ENCODE measurements at regions not wholly inside any gene's neighbourhood (a gene's known extent, or its start where the extent isn't known, plus 50 kb on each side); places are given as distances from the start of the nearest gene placed in this dataset.
"Not testable (repeated sequence)": the region's sequence is repeated elsewhere in the genome, so short reads cannot be mapped to it uniquely, and the experiment has no call there.

GRCh38 chr9:73219985-73220626 lies 68.4 kb downstream of the ANXA1 start:
- DNase-seq, result no peak

GRCh38 chr9:73223594-73223993 lies 71.9 kb downstream of the ANXA1 start:
- peak in 1 of 2 experiments; percentile 1 for DNase-seq

GRCh38 chr9:73229543-73229942 lies 77.9 kb downstream of the ANXA1 start:
- DNase-seq, result no peak

- no peak for DNase-seq
Measured at GRCh38 chr9:73230251-73230650, 78.6 kb downstream of the ANXA1 start.

GRCh38 chr9:73231203-73231602 lies 79.5 kb downstream of the ANXA1 start:
- no peak for DNase-seq

- no peak for DNase-seq
Measured at GRCh38 chr9:73233359-73234007, 81.8 kb downstream of the ANXA1 start.

- no peak for DNase-seq
Measured at GRCh38 chr9:73234008-73234360, 82.3 kb downstream of the ANXA1 start.

GRCh38 chr9:73237140-73237539 lies 85.5 kb downstream of the ANXA1 start:
- DNase-seq, result no peak

GRCh38 chr9:73239570-73240265 lies 88.1 kb downstream of the ANXA1 start:
- no peak for DNase-seq

- DNase-seq, result no peak
Measured at GRCh38 chr9:73243078-73243477, 91.4 kb downstream of the ANXA1 start.

- DNase-seq, result no peak
Measured at GRCh38 chr9:73259086-73259696, 107.5 kb downstream of the ANXA1 start.

- DNase-seq, result no peak
Measured at GRCh38 chr9:73260506-73260905, 108.8 kb downstream of the ANXA1 start.

GRCh38 chr9:73264631-73265030 lies 113.0 kb downstream of the ANXA1 start:
- DNase-seq, result no peak

GRCh38 chr9:73265876-73266275 lies 114.2 kb downstream of the ANXA1 start:
- DNase-seq, result no peak

GRCh38 chr9:73269430-73270101 lies 117.9 kb downstream of the ANXA1 start:
- peak; percentile 1 to 41 for DNase-seq

GRCh38 chr9:73270967-73271721 lies 119.5 kb downstream of the ANXA1 start:
- DNase-seq, result no peak

- no peak for DNase-seq
Measured at GRCh38 chr9:73280113-73280512, 128.4 kb downstream of the ANXA1 start.

- DNase-seq, result no peak
Measured at GRCh38 chr9:73284377-73284776, 132.7 kb downstream of the ANXA1 start.

GRCh38 chr9:73294336-73294735 lies 142.7 kb downstream of the ANXA1 start:
- DNase-seq, result no peak

GRCh38 chr9:73325983-73326382 lies 174.3 kb downstream of the ANXA1 start:
- DNase-seq, result no peak

GRCh38 chr9:73327149-73327548 lies 175.5 kb downstream of the ANXA1 start:
- DNase-seq, result no peak

GRCh38 chr9:73337182-73337581 lies 185.5 kb downstream of the ANXA1 start:
- DNase-seq, result not testable (repeated sequence)

- no peak for DNase-seq
Measured at GRCh38 chr9:73344060-73344459, 192.4 kb downstream of the ANXA1 start.

All from NCI-H526 (cell line).